ENCODE measurements at regions not wholly inside any gene's neighbourhood (a gene's known extent, or its start where the extent isn't known, plus 50 kb on each side); places are given as distances from the start of the nearest gene placed in this dataset.

DNA sequence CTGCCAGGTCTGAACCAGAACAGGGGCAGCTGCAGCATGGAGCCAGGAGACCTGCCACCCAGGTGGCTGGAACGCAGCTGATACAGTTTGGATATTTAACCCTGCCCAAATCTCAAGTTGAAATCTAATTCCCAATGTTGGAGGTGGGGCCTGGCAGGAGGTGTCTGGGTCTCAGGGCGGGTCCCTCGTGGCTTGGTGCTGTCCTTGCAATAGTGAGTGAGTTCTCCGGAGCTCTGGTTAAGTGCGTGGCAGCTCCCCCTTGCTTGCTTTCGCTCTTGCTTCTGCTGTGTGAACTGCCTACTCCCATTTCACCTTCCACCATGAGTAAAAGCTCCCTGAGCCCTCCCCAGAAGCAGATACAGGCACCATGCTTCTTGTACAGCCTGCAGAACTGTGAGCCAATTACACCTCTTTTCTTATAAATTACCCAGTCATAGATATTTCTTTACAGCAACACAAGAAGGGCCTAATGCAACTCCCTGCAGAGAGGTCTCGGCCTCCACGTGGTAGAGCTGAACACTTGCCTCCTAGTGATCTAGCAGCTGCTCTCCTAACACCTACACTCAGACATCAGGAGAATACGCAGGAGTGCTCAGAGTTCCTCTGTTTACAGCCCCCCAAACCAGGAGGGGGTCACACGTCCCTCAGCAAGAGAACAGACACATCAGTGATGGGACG, 203.7 kb downstream of the CTTN start:
- DNase-seq (no peak), ATAC-seq (ENCODE audit: insufficient read depth, low FRiP score) (no peak)
- Histone ChIP-seq H3K27me3 (ENCODE audit: control insufficient read depth in 3 of 3, insufficient read depth in 3 of 3, low read length in 2 of 3) (no peaks in the 10 kb centered on the region), H3K4me3 (no peak overlapping the region), H3K4me1 (ENCODE audit: control insufficient read depth in 5 of 5, insufficient read depth in 5 of 5, low read length in 5 of 5) (peaks cover 0 to 19% (median 7%) of the 10 kb centered on the region in 5 donors), H3K36me3 (ENCODE audit: control insufficient read depth in 4 of 4, insufficient read depth in 4 of 4, low read length in 4 of 4) (no peaks in the 10 kb centered on the region), H3K27ac (ENCODE audit: low read depth in 1 of 2, low read length in 1 of 2) (no peak overlapping the region), H3K9me3 (ENCODE audit: control insufficient read depth in 4 of 4, insufficient read depth in 3 of 4, low read length in 3 of 4) (no peaks in the 10 kb centered on the region), H3K9ac (ENCODE audit: insufficient read depth in 1 of 2, low read length in 2 of 2) (no peak overlapping the region)
- TF ChIP-seq CTCF (IDR thresholded peaks at IDR 0.05; ENCODE audit: control extremely low read depth, extremely low read depth), result no peak
- WGBS, 2 donors, result 80% methylated on average over 11 of the region's 11 CpGs

DNA sequence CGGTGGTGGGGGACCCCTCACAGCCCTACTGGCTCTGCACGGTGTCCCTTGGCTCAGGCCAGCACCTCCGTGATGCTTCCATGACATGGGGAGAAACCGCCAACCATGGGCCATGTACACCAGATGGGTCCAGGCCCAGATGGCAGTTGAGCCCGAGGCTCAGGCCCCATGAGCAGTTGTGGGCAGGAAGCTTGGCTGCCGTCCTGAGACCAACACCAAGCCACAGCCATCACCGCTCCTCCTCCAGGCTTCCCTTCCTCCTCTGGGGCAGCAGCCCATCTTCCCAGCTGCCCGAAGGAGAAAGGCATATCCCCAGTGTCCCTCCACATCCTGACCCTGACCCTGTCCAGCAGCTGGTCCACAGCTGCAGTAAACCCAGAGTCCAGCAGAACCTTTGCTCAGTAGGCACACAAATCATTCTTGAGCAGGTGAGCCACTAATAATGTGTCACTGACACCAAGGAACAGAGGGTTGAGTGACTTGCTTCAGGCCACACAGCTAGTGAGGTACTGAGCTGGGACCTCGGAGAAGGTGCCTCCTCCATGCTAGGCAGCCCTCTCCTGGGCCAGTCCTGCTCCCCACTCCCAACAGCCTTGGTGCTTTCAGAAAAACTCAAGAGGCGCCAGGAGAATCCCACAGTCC, 204.9 kb downstream of the CTTN start:
- WGBS, 2 donors, result 42 to 68% methylated on average over 8 to 10 of the region's 10 CpGs
- no peak for DNase-seq
- no peak for ATAC-seq (ENCODE audit: insufficient read depth, low FRiP score)

GRCh38 chr11:70603756-70604211, 205.5 kb downstream of the CTTN start:
- H3K27ac ChIP-seq (ENCODE audit: low read depth in 1 of 2, low read length in 1 of 2), result no peak overlapping the region
- DNase-seq, result no peak
- H3K9ac ChIP-seq (ENCODE audit: insufficient read depth in 1 of 2, low read length in 2 of 2), result no peak overlapping the region
- no peaks in the 10 kb centered on the region for H3K36me3 ChIP-seq (ENCODE audit: control insufficient read depth in 4 of 4, insufficient read depth in 4 of 4, low read length in 4 of 4)
- H3K4me3 ChIP-seq, result no peak overlapping the region
- no peaks in the 10 kb centered on the region for H3K27me3 ChIP-seq (ENCODE audit: control insufficient read depth in 3 of 3, insufficient read depth in 3 of 3, low read length in 2 of 3)
- no peak for TF ChIP-seq CTCF (IDR thresholded peaks at IDR 0.05; ENCODE audit: control extremely low read depth, extremely low read depth)
- no peaks in the 10 kb centered on the region for H3K9me3 ChIP-seq (ENCODE audit: control insufficient read depth in 4 of 4, insufficient read depth in 3 of 4, low read length in 3 of 4)
- 51 to 55% methylated on average over 9 of the region's 9 CpGs for WGBS, 2 donors
- H3K4me1 ChIP-seq (ENCODE audit: control insufficient read depth in 5 of 5, insufficient read depth in 5 of 5, low read length in 5 of 5), result peaks cover 0 to 13% (median 3%) of the 10 kb centered on the region in 5 donors
- no peak for ATAC-seq (ENCODE audit: insufficient read depth, low FRiP score)

More for the DNA sequence above, 204.9 kb downstream of the CTTN start:
- H3K36me3 ChIP-seq (ENCODE audit: control insufficient read depth in 4 of 4, insufficient read depth in 4 of 4, low read length in 4 of 4), result no peaks in the 10 kb centered on the region
- no peak overlapping the region for H3K9ac ChIP-seq (ENCODE audit: insufficient read depth in 1 of 2, low read length in 2 of 2)
- H3K4me1 ChIP-seq (ENCODE audit: control insufficient read depth in 5 of 5, insufficient read depth in 5 of 5, low read length in 5 of 5), result peaks cover 0 to 13% (median 3%) of the 10 kb centered on the region in 5 donors
- no peaks in the 10 kb centered on the region for H3K27me3 ChIP-seq (ENCODE audit: control insufficient read depth in 3 of 3, insufficient read depth in 3 of 3, low read length in 2 of 3)
- H3K4me3 ChIP-seq, result no peak overlapping the region
- no peak overlapping the region for H3K27ac ChIP-seq (ENCODE audit: low read depth in 1 of 2, low read length in 1 of 2)
- no peak for TF ChIP-seq CTCF (IDR thresholded peaks at IDR 0.05; ENCODE audit: control extremely low read depth, extremely low read depth)
- no peaks in the 10 kb centered on the region for H3K9me3 ChIP-seq (ENCODE audit: control insufficient read depth in 4 of 4, insufficient read depth in 3 of 4, low read length in 3 of 4)

Measured in lung (tissue), 11 donors.